ENCODE measurements at regions not wholly inside any gene's neighbourhood (a gene's known extent, or its start where the extent isn't known, plus 50 kb on each side); places are given as distances from the start of the nearest gene placed in this dataset.

DNA sequence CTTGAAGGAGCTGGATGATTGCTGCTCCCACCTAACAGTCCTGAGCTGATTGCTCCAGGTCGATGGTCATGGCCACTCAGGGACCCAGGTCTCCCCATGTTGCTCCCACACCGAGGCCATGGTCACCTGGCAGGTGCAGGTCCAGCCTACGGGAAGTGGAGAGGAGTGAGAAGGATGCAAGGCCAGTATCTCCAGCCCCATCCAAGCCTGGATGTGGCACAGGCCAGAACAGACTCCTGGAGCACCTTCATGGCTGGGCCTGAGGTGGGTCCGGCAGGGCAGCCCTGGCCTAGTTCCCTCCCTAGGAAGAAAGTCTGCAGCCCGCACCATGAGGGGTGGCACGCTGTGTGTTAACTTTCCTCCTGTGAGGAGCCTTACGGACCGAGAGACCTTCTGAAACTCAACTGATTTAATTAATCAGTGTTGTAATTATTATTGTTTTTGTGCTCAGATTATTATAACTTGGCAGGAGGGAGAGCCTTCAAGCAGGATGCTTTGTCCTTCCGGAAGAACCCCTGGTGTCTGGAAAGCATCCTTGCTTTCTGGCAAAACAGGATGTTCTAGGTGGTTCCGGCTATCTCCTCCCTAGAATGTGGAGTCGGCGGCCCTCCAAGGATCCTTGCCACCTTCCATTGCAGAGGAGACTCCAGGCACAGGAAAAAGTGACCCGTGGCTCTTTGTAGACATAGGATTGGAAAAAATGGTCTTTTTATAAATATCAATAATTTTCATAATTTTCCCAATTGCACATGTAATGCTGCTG is 92.3 kb upstream of the ADRA2C start:
- no peak overlapping the region for H3K27ac ChIP-seq (ENCODE audit: low read depth, low read length)
- H3K36me3 ChIP-seq (ENCODE audit: control insufficient read depth in 2 of 3, insufficient read depth in 3 of 3, low read length in 3 of 3): no peaks in the 10 kb centered on the region
- ChIA-PET POLR2A (no interaction called here), CTCF (no interaction called here)
- no peaks in the 10 kb centered on the region for H3K9me3 ChIP-seq (ENCODE audit: control insufficient read depth in 2 of 3, low read length in 3 of 3)
- H3K4me3 ChIP-seq (ENCODE audit: low read length): no peak overlapping the region
- Mint-ChIP-seq H3K4me1 (peaks cover 0 to 4% (median 0%) of the 10 kb centered on the region in 7 donors), H3K9me3 (peaks cover 0 to 12% (median 0%) of the 10 kb centered on the region in 11 donors), H3K4me3 (no peak overlapping the region), H3K27ac (no peak overlapping the region), H3K27me3 (peaks cover 0 to 47% (median 4%) of the 10 kb centered on the region in 5 donors), H3K36me3 (no peaks in the 10 kb centered on the region)
- intact Hi-C loops (cut with micrococcal nuclease): no loop called here
- ATAC-seq: no peak
- DNase-seq: no peak
- no peaks in the 10 kb centered on the region for H3K27me3 ChIP-seq (ENCODE audit: control insufficient read depth in 2 of 2, insufficient read depth in 2 of 2, low read length in 2 of 2)
- H3K4me1 ChIP-seq (ENCODE audit: control insufficient read depth in 2 of 2, insufficient read depth in 2 of 2, low read length in 2 of 2): no peaks in the 10 kb centered on the region

GRCh38 chr4:3673176-3673575 is 93.0 kb upstream of the ADRA2C start:
- no peak for DNase-seq
- H3K27ac Mint-ChIP-seq: no peak overlapping the region
- intact Hi-C loops (cut with micrococcal nuclease): no loop called here
- peaks cover 0 to 12% (median 0%) of the 10 kb centered on the region in 11 donors for H3K9me3 Mint-ChIP-seq
- no peak overlapping the region for H3K4me3 Mint-ChIP-seq
- Histone ChIP-seq H3K4me3 (ENCODE audit: low read length) (no peak overlapping the region), H3K27me3 (ENCODE audit: control insufficient read depth in 2 of 2, insufficient read depth in 2 of 2, low read length in 2 of 2) (no peaks in the 10 kb centered on the region), H3K27ac (ENCODE audit: low read depth, low read length) (no peak overlapping the region), H3K4me1 (ENCODE audit: control insufficient read depth in 2 of 2, insufficient read depth in 2 of 2, low read length in 2 of 2) (no peaks in the 10 kb centered on the region), H3K9me3 (ENCODE audit: control insufficient read depth in 2 of 3, low read length in 3 of 3) (no peaks in the 10 kb centered on the region), H3K36me3 (ENCODE audit: control insufficient read depth in 2 of 3, insufficient read depth in 3 of 3, low read length in 3 of 3) (no peaks in the 10 kb centered on the region)
- no peaks in the 10 kb centered on the region for H3K36me3 Mint-ChIP-seq
- POLR2A ChIA-PET: no interaction called here
- CTCF ChIA-PET: no interaction called here
- H3K4me1 Mint-ChIP-seq: peaks cover 0 to 5% (median 0%) of the 10 kb centered on the region in 7 donors
- ATAC-seq: no peak
- peaks cover 0 to 47% (median 5%) of the 10 kb centered on the region in 5 donors for H3K27me3 Mint-ChIP-seq

DNA sequence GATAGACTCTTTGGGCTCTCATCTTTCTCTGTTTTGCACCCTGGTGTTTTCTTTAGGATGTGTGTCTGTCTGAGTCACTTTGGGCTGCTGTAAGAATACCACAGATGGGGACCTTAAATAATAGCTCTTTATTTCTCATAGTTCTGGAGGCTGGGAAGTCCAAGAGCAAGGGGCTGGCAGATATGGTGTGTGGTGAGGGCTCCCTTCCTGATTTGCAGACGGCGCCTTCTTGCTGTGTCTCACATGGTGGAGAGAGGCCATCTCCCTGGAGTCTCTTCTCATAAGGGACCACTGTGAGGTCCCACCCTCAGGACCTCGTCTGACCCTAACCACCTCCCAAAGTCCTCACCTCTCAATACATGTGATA is 93.7 kb upstream of the ADRA2C start:
- Mint-ChIP-seq H3K4me1 (peaks cover 0 to 2% (median 0%) of the 10 kb centered on the region in 7 donors), H3K4me3 (no peak overlapping the region), H3K27me3 (peaks cover 0 to 45% (median 12%) of the 10 kb centered on the region in 5 donors), H3K36me3 (peaks cover 0 to under 1% (median 0%) of the 10 kb centered on the region in 5 donors), H3K27ac (no peak overlapping the region), H3K9me3 (peaks cover 0 to 18% (median 4%) of the 10 kb centered on the region in 11 donors)
- intact Hi-C loops (cut with micrococcal nuclease): no loop called here
- DNase-seq (no peak), ATAC-seq (no peak)
- Histone ChIP-seq H3K27ac (ENCODE audit: low read depth, low read length) (no peak overlapping the region), H3K4me3 (ENCODE audit: low read length) (no peak overlapping the region), H3K4me1 (ENCODE audit: control insufficient read depth in 2 of 2, insufficient read depth in 2 of 2, low read length in 2 of 2) (no peaks in the 10 kb centered on the region), H3K27me3 (ENCODE audit: control insufficient read depth in 2 of 2, insufficient read depth in 2 of 2, low read length in 2 of 2) (no peaks in the 10 kb centered on the region), H3K36me3 (ENCODE audit: control insufficient read depth in 2 of 3, insufficient read depth in 3 of 3, low read length in 3 of 3) (no peaks in the 10 kb centered on the region), H3K9me3 (ENCODE audit: control insufficient read depth in 2 of 3, low read length in 3 of 3) (peaks cover 0 to 4% (median 0%) of the 10 kb centered on the region in 3 experiments)
- ChIA-PET CTCF (no interaction called here), POLR2A (no interaction called here)

DNA sequence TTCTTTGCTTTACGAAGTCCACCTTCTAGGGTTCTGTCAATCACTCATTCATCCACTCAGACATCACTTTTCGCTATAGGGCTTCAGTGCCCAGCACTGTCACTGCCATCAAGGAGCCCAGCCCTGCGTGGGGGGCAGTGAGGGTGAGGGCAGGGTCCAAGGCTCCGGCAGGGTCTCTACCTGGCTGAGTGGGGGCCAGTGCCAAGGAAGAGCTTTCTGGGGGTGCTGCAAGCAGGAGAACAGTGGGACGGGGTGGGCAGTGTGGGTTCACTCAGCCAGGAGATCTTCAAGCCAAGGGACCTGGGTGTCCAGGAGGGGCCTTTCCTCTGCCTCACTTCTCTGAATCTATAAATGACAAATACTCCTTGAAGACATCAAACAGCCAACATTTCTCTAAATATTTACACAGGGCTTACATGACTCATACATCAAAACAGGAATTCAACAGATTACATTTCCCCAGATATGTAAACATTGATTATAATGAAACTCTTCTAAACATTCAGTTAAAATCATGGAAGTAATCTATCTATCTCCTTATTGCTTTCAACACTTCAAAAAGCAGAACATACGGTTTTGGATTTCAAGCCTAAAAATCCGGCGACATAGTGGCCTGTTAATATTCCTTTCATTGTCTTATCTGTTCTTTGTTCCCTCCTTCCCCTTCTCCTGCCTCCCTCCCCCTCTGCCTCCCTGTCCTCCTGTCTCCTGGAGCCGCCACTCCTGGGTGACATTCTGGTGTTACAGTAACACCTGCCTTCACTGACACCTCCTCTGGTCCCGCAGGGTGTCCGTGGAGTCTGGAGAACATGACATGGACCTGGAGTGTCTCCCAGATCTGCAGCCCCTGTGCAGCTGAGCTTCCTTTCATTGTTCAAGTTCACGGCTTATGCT is 94.4 kb upstream of the ADRA2C start:
- POLR2A ChIA-PET: no interaction called here
- Mint-ChIP-seq H3K4me3 (no peak overlapping the region), H3K27me3 (peaks cover 0 to 43% (median 14%) of the 10 kb centered on the region in 5 donors), H3K4me1 (peaks cover 0 to 2% (median 0%) of the 10 kb centered on the region in 7 donors), H3K36me3 (peaks cover 0 to 4% (median 0%) of the 10 kb centered on the region in 5 donors), H3K27ac (no peak overlapping the region), H3K9me3 (peaks cover 0 to 22% (median 6%) of the 10 kb centered on the region in 11 donors)
- no peaks in the 10 kb centered on the region for H3K27me3 ChIP-seq (ENCODE audit: control insufficient read depth in 2 of 2, insufficient read depth in 2 of 2, low read length in 2 of 2)
- CTCF ChIA-PET: no interaction called here
- H3K9me3 ChIP-seq (ENCODE audit: control insufficient read depth in 2 of 3, low read length in 3 of 3): peaks cover 0 to 11% (median 0%) of the 10 kb centered on the region in 3 experiments
- DNase-seq (no peak), ATAC-seq (no peak)
- H3K36me3 ChIP-seq (ENCODE audit: control insufficient read depth in 2 of 3, insufficient read depth in 3 of 3, low read length in 3 of 3): no peaks in the 10 kb centered on the region
- no peak overlapping the region for H3K4me3 ChIP-seq (ENCODE audit: low read length)
- H3K4me1 ChIP-seq (ENCODE audit: control insufficient read depth in 2 of 2, insufficient read depth in 2 of 2, low read length in 2 of 2): no peaks in the 10 kb centered on the region
- intact Hi-C loops (cut with micrococcal nuclease): no loop called here
- no peak overlapping the region for H3K27ac ChIP-seq (ENCODE audit: low read depth, low read length)

DNA sequence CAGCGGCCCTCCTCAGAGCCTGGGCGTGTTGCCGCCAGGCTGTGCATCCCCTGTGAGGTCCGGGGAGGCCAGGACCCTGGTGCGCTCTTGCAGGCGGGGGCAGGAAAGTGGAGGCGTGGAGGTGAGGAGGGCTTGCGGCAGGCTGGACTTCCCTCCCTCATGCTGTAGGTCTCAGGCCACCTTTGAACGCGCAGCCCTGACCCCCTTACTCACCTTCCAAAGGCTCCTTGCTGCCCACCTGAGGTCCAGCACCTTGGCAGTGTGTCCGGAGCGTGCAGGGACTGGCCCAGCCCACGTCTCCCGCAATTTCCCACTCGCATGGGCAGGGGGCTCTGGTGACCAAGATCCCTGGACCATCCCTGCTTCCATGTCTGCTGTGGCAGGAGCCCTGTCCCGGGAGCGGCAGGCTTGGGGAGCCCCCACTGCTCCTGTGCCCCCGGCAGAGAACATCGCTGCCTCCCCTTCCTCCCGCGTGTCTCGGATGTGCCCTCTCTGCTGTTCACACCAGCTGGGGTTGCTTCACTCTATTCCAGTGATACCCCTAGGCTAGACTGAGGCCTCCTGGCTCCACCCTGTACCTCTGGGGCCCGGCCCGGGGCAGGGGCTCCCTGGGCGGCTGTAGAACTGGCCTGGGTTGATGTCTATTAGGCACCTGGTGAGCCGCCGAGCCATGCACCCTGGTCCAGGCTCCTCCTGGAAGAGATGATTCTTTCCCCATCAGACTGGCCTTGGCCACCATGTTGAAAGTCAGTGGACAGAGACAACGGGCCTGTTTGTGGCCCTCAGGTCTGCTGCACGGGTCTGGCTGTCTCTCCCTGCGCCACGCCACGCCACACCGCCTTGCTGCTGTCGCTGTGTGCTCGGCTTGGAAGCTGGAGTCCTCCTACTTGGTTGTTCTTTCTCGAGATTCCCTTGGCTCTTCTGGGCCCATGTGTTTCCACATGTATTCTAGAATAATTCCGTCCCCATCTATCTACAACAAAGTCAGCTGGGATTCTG is 95.4 kb upstream of the ADRA2C start:
- Mint-ChIP-seq H3K36me3 (peaks cover 0 to 4% (median 0%) of the 10 kb centered on the region in 5 donors), H3K4me3 (no peak overlapping the region), H3K9me3 (peaks cover 0 to 26% (median 6%) of the 10 kb centered on the region in 11 donors), H3K4me1 (peaks cover 0 to 2% (median 0%) of the 10 kb centered on the region in 7 donors), H3K27ac (no peak overlapping the region), H3K27me3 (peaks cover 0 to 35% (median 11%) of the 10 kb centered on the region in 5 donors)
- intact Hi-C loops (cut with micrococcal nuclease): no loop called here
- H3K27ac ChIP-seq (ENCODE audit: low read depth, low read length): no peak overlapping the region
- ChIA-PET CTCF (no interaction called here), POLR2A (no interaction called here)
- no peak for ATAC-seq
- H3K9me3 ChIP-seq (ENCODE audit: control insufficient read depth in 2 of 3, low read length in 3 of 3): peaks cover 0 to 11% (median 0%) of the 10 kb centered on the region in 3 experiments
- no peak for DNase-seq
- no peaks in the 10 kb centered on the region for H3K4me1 ChIP-seq (ENCODE audit: control insufficient read depth in 2 of 2, insufficient read depth in 2 of 2, low read length in 2 of 2)
- no peaks in the 10 kb centered on the region for H3K36me3 ChIP-seq (ENCODE audit: control insufficient read depth in 2 of 3, insufficient read depth in 3 of 3, low read length in 3 of 3)
- H3K4me3 ChIP-seq (ENCODE audit: low read length): no peak overlapping the region
- no peaks in the 10 kb centered on the region for H3K27me3 ChIP-seq (ENCODE audit: control insufficient read depth in 2 of 2, insufficient read depth in 2 of 2, low read length in 2 of 2)

GRCh38 chr4:3669553-3669949 is 96.6 kb upstream of the ADRA2C start:
- H3K36me3 Mint-ChIP-seq: peaks cover 0 to 4% (median 0%) of the 10 kb centered on the region in 5 donors

More at GRCh38 chr4:3669553-3669949, 96.6 kb upstream of the ADRA2C start:
- DNase-seq (no peak), ATAC-seq (no peak)
- peaks cover 0 to 11% (median 0%) of the 10 kb centered on the region in 3 experiments for H3K9me3 ChIP-seq (ENCODE audit: control insufficient read depth in 2 of 3, low read length in 3 of 3)
- H3K27ac Mint-ChIP-seq: no peak overlapping the region
- H3K4me3 ChIP-seq (ENCODE audit: low read length): no peak overlapping the region
- H3K4me1 ChIP-seq (ENCODE audit: control insufficient read depth in 2 of 2, insufficient read depth in 2 of 2, low read length in 2 of 2): no peaks in the 10 kb centered on the region
- H3K4me1 Mint-ChIP-seq: peaks cover 0 to 3% (median 0%) of the 10 kb centered on the region in 7 donors
- no peaks in the 10 kb centered on the region for H3K36me3 ChIP-seq (ENCODE audit: control insufficient read depth in 2 of 3, insufficient read depth in 3 of 3, low read length in 3 of 3)
- intact Hi-C loops (cut with micrococcal nuclease): no loop called here
- ChIA-PET POLR2A (no interaction called here), CTCF (no interaction called here)
- peaks cover 0 to 28% (median 8%) of the 10 kb centered on the region in 11 donors for H3K9me3 Mint-ChIP-seq
- no peaks in the 10 kb centered on the region for H3K27me3 ChIP-seq (ENCODE audit: control insufficient read depth in 2 of 2, insufficient read depth in 2 of 2, low read length in 2 of 2)
- peaks cover 0 to 30% (median 10%) of the 10 kb centered on the region in 5 donors for H3K27me3 Mint-ChIP-seq
- H3K27ac ChIP-seq (ENCODE audit: low read depth, low read length): no peak overlapping the region
- H3K4me3 Mint-ChIP-seq: no peak overlapping the region

Measured in naive thymus-derived CD4-positive, alpha-beta T cell (primary cell).